ENCODE measurements at regions not wholly inside any gene's neighbourhood (a gene's known extent, or its start where the extent isn't known, plus 50 kb on each side); places are given as distances from the start of the nearest gene placed in this dataset.

DNA sequence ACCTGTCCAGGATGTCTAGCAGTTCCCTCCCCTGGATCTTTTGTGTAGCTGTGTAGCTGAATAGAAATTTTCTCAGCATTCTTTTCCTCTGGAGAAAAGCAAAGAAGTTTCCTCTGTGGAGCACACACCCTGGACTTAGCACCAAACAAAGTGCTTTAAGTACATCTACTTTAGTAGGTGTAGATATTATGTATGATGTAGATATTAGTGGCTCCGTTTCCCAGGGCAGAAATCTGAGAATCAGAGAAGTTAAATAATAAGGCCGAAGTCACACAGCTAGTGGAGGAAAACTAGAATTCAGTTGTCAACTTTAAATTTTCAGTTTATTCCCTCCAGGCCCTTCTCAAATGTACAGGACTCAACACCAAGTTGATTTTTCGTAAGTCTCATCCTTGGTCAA is 401.7 kb upstream of the NR2F2 start:
- TF ChIP-seq ZNF671 (CRISPR knock-in tag; IDR thresholded peaks at IDR 0.05) (no peak), NFE2L1 (CRISPR knock-in tag; IDR thresholded peaks at IDR 0.05) (no peak), IRF2 (CRISPR knock-in tag; IDR thresholded peaks at IDR 0.05; ENCODE audit: borderline replicate concordance, low read depth) (no peak), TEAD4 (CRISPR knock-in tag; IDR thresholded peaks at IDR 0.05) (no peak)
- TF ChIP-seq, protein P1, sequence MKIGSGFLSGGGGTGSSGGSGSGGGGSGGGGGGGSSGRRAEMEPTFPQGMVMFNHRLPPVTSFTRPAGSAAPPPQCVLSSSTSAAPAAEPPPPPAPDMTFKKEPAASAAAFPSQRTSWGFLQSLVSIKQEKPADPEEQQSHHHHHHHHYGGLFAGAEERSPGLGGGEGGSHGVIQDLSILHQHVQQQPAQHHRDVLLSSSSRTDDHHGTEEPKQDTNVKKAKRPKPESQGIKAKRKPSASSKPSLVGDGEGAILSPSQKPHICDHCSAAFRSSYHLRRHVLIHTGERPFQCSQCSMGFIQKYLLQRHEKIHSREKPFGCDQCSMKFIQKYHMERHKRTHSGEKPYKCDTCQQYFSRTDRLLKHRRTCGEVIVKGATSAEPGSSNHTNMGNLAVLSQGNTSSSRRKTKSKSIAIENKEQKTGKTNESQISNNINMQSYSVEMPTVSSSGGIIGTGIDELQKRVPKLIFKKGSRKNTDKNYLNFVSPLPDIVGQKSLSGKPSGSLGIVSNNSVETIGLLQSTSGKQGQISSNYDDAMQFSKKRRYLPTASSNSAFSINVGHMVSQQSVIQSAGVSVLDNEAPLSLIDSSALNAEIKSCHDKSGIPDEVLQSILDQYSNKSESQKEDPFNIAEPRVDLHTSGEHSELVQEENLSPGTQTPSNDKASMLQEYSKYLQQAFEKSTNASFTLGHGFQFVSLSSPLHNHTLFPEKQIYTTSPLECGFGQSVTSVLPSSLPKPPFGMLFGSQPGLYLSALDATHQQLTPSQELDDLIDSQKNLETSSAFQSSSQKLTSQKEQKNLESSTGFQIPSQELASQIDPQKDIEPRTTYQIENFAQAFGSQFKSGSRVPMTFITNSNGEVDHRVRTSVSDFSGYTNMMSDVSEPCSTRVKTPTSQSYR (CRISPR knock-in tag; IDR thresholded peaks at IDR 0.05): no peak
- H3K27me3 Mint-ChIP-seq (ENCODE audit: low read depth): peaks cover 8% of the 10 kb centered on the region
- H3K4me1 Mint-ChIP-seq: no peaks in the 10 kb centered on the region
- H3K9me3 Mint-ChIP-seq: no peaks in the 10 kb centered on the region
- ChIA-PET POLR2A (no interaction called here), CTCF (no interaction called here)
- DNase-seq (ENCODE audit: low spot score) (no peak), ATAC-seq (no peak)
- no peak overlapping the region for H3K4me3 Mint-ChIP-seq
- no peaks in the 10 kb centered on the region for H3K36me3 Mint-ChIP-seq
- H3K27ac Mint-ChIP-seq: no peak overlapping the region

- H3K4me1 Mint-ChIP-seq: no peaks in the 10 kb centered on the region
- DNase-seq (ENCODE audit: low spot score) (no peak), ATAC-seq (no peak)
- ChIA-PET POLR2A (no interaction called here), CTCF (no interaction called here)
- H3K27me3 Mint-ChIP-seq (ENCODE audit: low read depth): peaks cover 10% of the 10 kb centered on the region
- H3K27ac Mint-ChIP-seq: no peak overlapping the region
- H3K4me3 Mint-ChIP-seq: no peak overlapping the region
- no peaks in the 10 kb centered on the region for H3K9me3 Mint-ChIP-seq
- no peaks in the 10 kb centered on the region for H3K36me3 Mint-ChIP-seq
- TF ChIP-seq, protein P2, sequence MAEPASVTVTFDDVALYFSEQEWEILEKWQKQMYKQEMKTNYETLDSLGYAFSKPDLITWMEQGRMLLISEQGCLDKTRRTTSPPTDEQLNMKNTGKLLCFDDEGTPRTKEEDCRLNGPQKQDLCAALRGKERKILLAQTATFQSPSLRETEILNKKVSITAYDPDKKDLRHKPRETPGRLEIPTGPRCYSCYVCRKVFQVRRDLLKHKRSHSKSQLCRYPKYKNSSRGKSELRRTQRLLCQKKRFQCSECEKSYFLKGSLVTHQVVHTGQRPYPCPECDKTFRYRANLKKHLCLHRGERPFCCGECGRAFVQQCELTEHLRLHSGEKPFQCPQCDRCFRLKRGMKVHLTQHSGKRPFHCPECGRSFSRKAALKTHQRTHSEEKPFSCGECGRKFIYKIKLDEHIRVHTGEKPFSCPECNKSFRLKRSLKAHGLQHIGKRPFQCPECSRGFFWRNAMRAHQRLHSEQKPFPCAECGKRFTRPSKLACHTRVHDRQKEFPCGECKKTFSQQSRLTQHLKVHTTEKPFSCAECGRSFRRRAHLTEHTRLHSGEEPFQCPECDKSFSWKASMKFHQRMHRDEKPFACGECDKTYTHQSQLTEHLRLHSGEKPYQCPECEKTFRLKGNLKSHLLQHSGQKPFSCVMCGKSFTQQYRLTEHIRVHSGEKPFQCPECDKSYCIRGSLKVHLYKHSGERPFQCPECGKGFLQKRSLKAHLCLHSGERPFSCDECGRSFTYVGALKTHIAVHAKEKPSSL (CRISPR knock-in tag; conservative IDR thresholded peaks at IDR 0.05): no peak
- TF ChIP-seq PRDM15 (CRISPR knock-in tag; IDR thresholded peaks at IDR 0.05) (no peak), ELF4 (CRISPR knock-in tag; IDR thresholded peaks at IDR 0.05; ENCODE audit: low read depth) (no peak), KAT7 (CRISPR knock-in tag; IDR thresholded peaks at IDR 0.05; ENCODE audit: borderline replicate concordance) (no peak), FOXK1 (CRISPR knock-in tag; IDR thresholded peaks at IDR 0.05) (no peak), FOXJ3 (CRISPR knock-in tag; IDR thresholded peaks at IDR 0.05; ENCODE audit: borderline replicate concordance) (no peak), GABPB1 (CRISPR knock-in tag; IDR thresholded peaks at IDR 0.05) (no peak), CBFB (CRISPR knock-in tag; IDR thresholded peaks at IDR 0.05; ENCODE audit: low read depth) (no peak), RELA (CRISPR knock-in tag; IDR thresholded peaks at IDR 0.05; ENCODE audit: borderline replicate concordance) (no peak), ZNF512 (CRISPR knock-in tag; IDR thresholded peaks at IDR 0.05; ENCODE audit: borderline replicate concordance) (no peak), ZBTB21 (CRISPR knock-in tag; IDR thresholded peaks at IDR 0.05; ENCODE audit: borderline replicate concordance) (no peak), ZNF232 (CRISPR knock-in tag; IDR thresholded peaks at IDR 0.05) (no peak)
- TF ChIP-seq, protein P3, sequence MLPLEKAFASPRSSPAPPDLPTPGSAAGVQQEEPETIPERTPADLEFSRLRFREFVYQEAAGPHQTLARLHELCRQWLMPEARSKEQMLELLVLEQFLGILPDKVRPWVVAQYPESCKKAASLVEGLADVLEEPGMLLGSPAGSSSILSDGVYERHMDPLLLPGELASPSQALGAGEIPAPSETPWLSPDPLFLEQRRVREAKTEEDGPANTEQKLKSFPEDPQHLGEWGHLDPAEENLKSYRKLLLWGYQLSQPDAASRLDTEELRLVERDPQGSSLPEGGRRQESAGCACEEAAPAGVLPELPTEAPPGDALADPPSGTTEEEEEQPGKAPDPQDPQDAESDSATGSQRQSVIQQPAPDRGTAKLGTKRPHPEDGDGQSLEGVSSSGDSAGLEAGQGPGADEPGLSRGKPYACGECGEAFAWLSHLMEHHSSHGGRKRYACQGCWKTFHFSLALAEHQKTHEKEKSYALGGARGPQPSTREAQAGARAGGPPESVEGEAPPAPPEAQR (CRISPR knock-in tag; IDR thresholded peaks at IDR 0.05): no peak
- TF ChIP-seq, protein P4, sequence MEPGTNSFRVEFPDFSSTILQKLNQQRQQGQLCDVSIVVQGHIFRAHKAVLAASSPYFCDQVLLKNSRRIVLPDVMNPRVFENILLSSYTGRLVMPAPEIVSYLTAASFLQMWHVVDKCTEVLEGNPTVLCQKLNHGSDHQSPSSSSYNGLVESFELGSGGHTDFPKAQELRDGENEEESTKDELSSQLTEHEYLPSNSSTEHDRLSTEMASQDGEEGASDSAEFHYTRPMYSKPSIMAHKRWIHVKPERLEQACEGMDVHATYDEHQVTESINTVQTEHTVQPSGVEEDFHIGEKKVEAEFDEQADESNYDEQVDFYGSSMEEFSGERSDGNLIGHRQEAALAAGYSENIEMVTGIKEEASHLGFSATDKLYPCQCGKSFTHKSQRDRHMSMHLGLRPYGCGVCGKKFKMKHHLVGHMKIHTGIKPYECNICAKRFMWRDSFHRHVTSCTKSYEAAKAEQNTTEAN (CRISPR knock-in tag; IDR thresholded peaks at IDR 0.05): no peak
- TF ChIP-seq, protein P5, sequence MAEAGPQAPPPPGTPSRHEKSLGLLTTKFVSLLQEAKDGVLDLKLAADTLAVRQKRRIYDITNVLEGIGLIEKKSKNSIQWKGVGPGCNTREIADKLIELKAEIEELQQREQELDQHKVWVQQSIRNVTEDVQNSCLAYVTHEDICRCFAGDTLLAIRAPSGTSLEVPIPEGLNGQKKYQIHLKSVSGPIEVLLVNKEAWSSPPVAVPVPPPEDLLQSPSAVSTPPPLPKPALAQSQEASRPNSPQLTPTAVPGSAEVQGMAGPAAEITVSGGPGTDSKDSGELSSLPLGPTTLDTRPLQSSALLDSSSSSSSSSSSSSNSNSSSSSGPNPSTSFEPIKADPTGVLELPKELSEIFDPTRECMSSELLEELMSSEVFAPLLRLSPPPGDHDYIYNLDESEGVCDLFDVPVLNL (CRISPR knock-in tag; IDR thresholded peaks at IDR 0.05; ENCODE audit: borderline replicate concordance, low read depth): no peak
Measured at GRCh38 chr15:95929232-95929846, 401.2 kb upstream of the NR2F2 start.
